ENCODE measurements at regions not wholly inside any gene's neighbourhood (a gene's known extent, or its start where the extent isn't known, plus 50 kb on each side); places are given as distances from the start of the nearest gene placed in this dataset.

- no peak overlapping the region for H3K4me2 ChIP-seq
- no peak overlapping the region for H3K4me3 ChIP-seq
- TF ChIP-seq EZH2 (IDR thresholded peaks at IDR 0.05; ENCODE audit: borderline replicate concordance) (no peak), CTCF (IDR thresholded peaks at IDR 0.05; ENCODE audit: poor library complexity) (no peak), EZH2phosphoT487 (IDR thresholded peaks at IDR 0.05; ENCODE audit: low read depth, severe bottlenecking, unreplicated experiment) (no peak)
- no peaks in the 10 kb centered on the region for H3K27me3 ChIP-seq
- no peak overlapping the region for H3K27ac ChIP-seq
- no peak for DNase-seq (ENCODE audit: low spot score)
- no peaks in the 10 kb centered on the region for H3K79me2 ChIP-seq
- no peaks in the 10 kb centered on the region for H4K20me1 ChIP-seq (ENCODE audit: insufficient read depth, poor library complexity, severe bottlenecking)
- H3K36me3 ChIP-seq (replicated peaks; ENCODE audit: insufficient read depth, low read depth), result no peaks in the 10 kb centered on the region
- H2AFZ ChIP-seq, result no peak overlapping the region
- no peaks in the 10 kb centered on the region for H3K4me1 ChIP-seq (ENCODE audit: insufficient read depth)
- no peaks in the 10 kb centered on the region for H3K9me3 ChIP-seq (ENCODE audit: low read depth)
- whole genome bisulfite sequencing (ENCODE audit: low lambda C conversion rate, missing lambda C conversion rate), result 95% methylated on average over 6 of the region's 6 CpGs
- no peaks in the 10 kb centered on the region for H3K9me2 ChIP-seq (replicated peaks; ENCODE audit: insufficient read depth)
Observed at GRCh38 chr5:167771571-167771970, 519.9 kb upstream of the WWC1 start.

GRCh38 chr5:167773668-167774301, 517.7 kb upstream of the WWC1 start:
- no peaks in the 10 kb centered on the region for H4K20me1 ChIP-seq (ENCODE audit: insufficient read depth, poor library complexity, severe bottlenecking)
- no peaks in the 10 kb centered on the region for H3K79me2 ChIP-seq
- H3K27ac ChIP-seq, result no peak overlapping the region
- no peaks in the 10 kb centered on the region for H3K4me1 ChIP-seq (ENCODE audit: insufficient read depth)
- no peaks in the 10 kb centered on the region for H3K9me2 ChIP-seq (replicated peaks; ENCODE audit: insufficient read depth)
- H3K9me3 ChIP-seq (ENCODE audit: low read depth), result no peaks in the 10 kb centered on the region
- TF ChIP-seq EZH2 (IDR thresholded peaks at IDR 0.05; ENCODE audit: borderline replicate concordance), result no peak
- no peak for TF ChIP-seq CTCF (IDR thresholded peaks at IDR 0.05; ENCODE audit: poor library complexity)
- TF ChIP-seq EZH2phosphoT487 (IDR thresholded peaks at IDR 0.05; ENCODE audit: low read depth, severe bottlenecking, unreplicated experiment), result no peak
- no peak for DNase-seq (ENCODE audit: low spot score)
- no peak overlapping the region for H3K4me2 ChIP-seq
- H3K27me3 ChIP-seq, result no peaks in the 10 kb centered on the region
- no peak overlapping the region for H3K4me3 ChIP-seq
- H3K36me3 ChIP-seq (replicated peaks; ENCODE audit: insufficient read depth, low read depth), result no peaks in the 10 kb centered on the region
- no peak overlapping the region for H2AFZ ChIP-seq
- WGBS (ENCODE audit: low lambda C conversion rate, missing lambda C conversion rate), result 92% methylated on average over 5 of the region's 5 CpGs

- Histone ChIP-seq H3K36me3 (replicated peaks; ENCODE audit: insufficient read depth, low read depth) (no peaks in the 10 kb centered on the region), H3K9me2 (replicated peaks; ENCODE audit: insufficient read depth) (no peaks in the 10 kb centered on the region), H3K27me3 (no peaks in the 10 kb centered on the region), H3K27ac (no peak overlapping the region), H3K79me2 (no peaks in the 10 kb centered on the region), H4K20me1 (ENCODE audit: insufficient read depth, poor library complexity, severe bottlenecking) (no peaks in the 10 kb centered on the region), H3K4me2 (no peak overlapping the region), H3K4me3 (no peak overlapping the region), H3K9me3 (ENCODE audit: low read depth) (no peaks in the 10 kb centered on the region), H2AFZ (no peak overlapping the region), H3K4me1 (ENCODE audit: insufficient read depth) (no peaks in the 10 kb centered on the region)
- WGBS (ENCODE audit: low lambda C conversion rate, missing lambda C conversion rate), result 77% methylated on average over 1 of the region's 1 CpG
- TF ChIP-seq EZH2 (IDR thresholded peaks at IDR 0.05; ENCODE audit: borderline replicate concordance) (no peak), EZH2phosphoT487 (IDR thresholded peaks at IDR 0.05; ENCODE audit: low read depth, severe bottlenecking, unreplicated experiment) (no peak), CTCF (IDR thresholded peaks at IDR 0.05; ENCODE audit: poor library complexity) (no peak)
- DNase-seq (ENCODE audit: low spot score), result no peak
Observed at GRCh38 chr5:167777746-167778145, 513.7 kb upstream of the WWC1 start.

Measured in hepatocyte (in vitro differentiated cells).